HL-60 (cell line): ENCODE measurements at regions not wholly inside any gene's neighbourhood (a gene's known extent, or its start where the extent isn't known, plus 50 kb on each side); places are given as distances from the start of the nearest gene placed in this dataset.

Source experiments
- DNase-seq, 2 experiments: peaks; one replicate each; pipeline ENCODE4 v3.0.0-alpha.2; 2010 to 2020; ENCODE audit warnings: low read depth in 1 of 2, low spot score in 1 of 2
- H3K27ac ChIP-seq: fragments of 250-450 bp; sonication (Bioruptor Pico); replicated peaks from 2 replicates; pipeline ENCODE4 v1.5.1; 2020; ENCODE audit warnings: mild to moderate bottlenecking, moderate library complexity
- H3K27me3 ChIP-seq: fragments of 250-450 bp; sonication (Bioruptor Pico); 2 replicates; pipeline ENCODE4 v1.5.1; 2021; ENCODE audit warnings: mild to moderate bottlenecking, moderate library complexity; ENCODE audit not compliant: insufficient read depth, poor library complexity, severe bottlenecking
- H3K4me3 ChIP-seq: replicated peaks from 2 replicates; pipeline ENCODE4 v1.5.1; 2011; ENCODE audit warnings: mild to moderate bottlenecking, control low read depth, low read length; ENCODE audit not compliant: insufficient read depth
- GABPA ChIP-seq: IDR thresholded peaks from 2 replicates; pipeline ENCODE4 v1.6.1; 2012; ENCODE audit warnings: low read depth
- POLR2AphosphoS5 ChIP-seq: IDR thresholded peaks from 2 replicates; pipeline ENCODE4 v1.6.1; 2012; ENCODE audit warnings: low read depth
- SPI1 ChIP-seq: IDR thresholded peaks from 2 replicates; pipeline ENCODE4 v1.6.1; 2012; ENCODE audit warnings: low read depth, mild to moderate bottlenecking, borderline replicate concordance
- TF ChIP-seq, protein P1 (sequence below): IDR thresholded peaks from 2 replicates; pipeline ENCODE4 v1.6.1; 2012; ENCODE audit warnings: low read depth; ENCODE audit not compliant: insufficient replicate concordance
- TF ChIP-seq, protein P2 (sequence below): IDR thresholded peaks from one replicate; pipeline ENCODE4 v1.5.1; 2011; ENCODE audit warnings: low read length, control low read depth, inconsistent platforms; ENCODE audit not compliant: insufficient read depth

DNA sequence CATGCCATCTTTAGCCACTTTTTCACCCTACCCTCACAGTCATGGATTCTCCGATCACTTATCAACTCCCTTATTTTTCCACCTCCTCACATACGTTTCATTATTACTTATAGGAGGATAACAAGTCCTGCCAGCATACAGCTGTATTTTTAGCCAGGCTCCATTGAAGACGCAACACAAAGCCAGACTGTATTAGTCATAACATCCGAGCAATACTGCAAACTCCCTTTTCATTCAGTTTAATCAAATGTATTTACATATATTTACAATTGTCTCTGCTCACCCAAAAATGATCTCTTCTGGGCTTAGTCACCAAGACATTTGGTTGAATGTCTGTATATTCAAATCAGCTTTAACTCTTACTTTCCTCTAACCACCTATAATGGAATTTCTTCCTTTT, 126.4 kb upstream of the PRLR start:
- TF ChIP-seq, protein P1, sequence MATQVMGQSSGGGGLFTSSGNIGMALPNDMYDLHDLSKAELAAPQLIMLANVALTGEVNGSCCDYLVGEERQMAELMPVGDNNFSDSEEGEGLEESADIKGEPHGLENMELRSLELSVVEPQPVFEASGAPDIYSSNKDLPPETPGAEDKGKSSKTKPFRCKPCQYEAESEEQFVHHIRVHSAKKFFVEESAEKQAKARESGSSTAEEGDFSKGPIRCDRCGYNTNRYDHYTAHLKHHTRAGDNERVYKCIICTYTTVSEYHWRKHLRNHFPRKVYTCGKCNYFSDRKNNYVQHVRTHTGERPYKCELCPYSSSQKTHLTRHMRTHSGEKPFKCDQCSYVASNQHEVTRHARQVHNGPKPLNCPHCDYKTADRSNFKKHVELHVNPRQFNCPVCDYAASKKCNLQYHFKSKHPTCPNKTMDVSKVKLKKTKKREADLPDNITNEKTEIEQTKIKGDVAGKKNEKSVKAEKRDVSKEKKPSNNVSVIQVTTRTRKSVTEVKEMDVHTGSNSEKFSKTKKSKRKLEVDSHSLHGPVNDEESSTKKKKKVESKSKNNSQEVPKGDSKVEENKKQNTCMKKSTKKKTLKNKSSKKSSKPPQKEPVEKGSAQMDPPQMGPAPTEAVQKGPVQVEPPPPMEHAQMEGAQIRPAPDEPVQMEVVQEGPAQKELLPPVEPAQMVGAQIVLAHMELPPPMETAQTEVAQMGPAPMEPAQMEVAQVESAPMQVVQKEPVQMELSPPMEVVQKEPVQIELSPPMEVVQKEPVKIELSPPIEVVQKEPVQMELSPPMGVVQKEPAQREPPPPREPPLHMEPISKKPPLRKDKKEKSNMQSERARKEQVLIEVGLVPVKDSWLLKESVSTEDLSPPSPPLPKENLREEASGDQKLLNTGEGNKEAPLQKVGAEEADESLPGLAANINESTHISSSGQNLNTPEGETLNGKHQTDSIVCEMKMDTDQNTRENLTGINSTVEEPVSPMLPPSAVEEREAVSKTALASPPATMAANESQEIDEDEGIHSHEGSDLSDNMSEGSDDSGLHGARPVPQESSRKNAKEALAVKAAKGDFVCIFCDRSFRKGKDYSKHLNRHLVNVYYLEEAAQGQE: no peak
- TF ChIP-seq, protein P2, sequence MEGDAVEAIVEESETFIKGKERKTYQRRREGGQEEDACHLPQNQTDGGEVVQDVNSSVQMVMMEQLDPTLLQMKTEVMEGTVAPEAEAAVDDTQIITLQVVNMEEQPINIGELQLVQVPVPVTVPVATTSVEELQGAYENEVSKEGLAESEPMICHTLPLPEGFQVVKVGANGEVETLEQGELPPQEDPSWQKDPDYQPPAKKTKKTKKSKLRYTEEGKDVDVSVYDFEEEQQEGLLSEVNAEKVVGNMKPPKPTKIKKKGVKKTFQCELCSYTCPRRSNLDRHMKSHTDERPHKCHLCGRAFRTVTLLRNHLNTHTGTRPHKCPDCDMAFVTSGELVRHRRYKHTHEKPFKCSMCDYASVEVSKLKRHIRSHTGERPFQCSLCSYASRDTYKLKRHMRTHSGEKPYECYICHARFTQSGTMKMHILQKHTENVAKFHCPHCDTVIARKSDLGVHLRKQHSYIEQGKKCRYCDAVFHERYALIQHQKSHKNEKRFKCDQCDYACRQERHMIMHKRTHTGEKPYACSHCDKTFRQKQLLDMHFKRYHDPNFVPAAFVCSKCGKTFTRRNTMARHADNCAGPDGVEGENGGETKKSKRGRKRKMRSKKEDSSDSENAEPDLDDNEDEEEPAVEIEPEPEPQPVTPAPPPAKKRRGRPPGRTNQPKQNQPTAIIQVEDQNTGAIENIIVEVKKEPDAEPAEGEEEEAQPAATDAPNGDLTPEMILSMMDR: no peak
- TF ChIP-seq GABPA (no peak), POLR2AphosphoS5 (no peak), SPI1 (no peak)
- Histone ChIP-seq H3K27me3 (no peaks in the 10 kb centered on the region), H3K4me3 (no peak overlapping the region), H3K27ac (no peak overlapping the region)
- no peak for DNase-seq

DNA sequence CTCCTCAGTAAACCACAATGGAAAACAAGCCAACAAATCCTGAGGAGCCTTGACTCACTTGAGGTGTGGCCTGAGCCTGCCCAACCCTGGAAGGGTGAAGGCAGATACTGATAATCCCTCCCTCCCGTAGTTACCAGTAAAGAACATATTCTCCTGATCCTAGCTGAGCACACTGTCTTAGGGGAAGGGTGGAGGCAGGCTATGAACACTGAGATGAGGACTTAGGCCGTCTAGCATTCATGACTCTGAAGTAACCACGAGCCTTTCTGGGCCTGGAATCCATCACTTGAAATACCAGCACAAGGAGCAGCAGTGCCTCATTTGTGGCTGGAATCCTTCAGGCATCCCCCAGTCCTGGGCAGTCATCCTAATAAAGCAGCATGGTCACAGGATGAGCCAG, 124.5 kb upstream of the PRLR start:
- Histone ChIP-seq H3K27me3 (no peaks in the 10 kb centered on the region), H3K27ac (no peak overlapping the region), H3K4me3 (no peak overlapping the region)
- no peak for DNase-seq
- TF ChIP-seq POLR2AphosphoS5: no peak
- TF ChIP-seq SPI1: no peak
- TF ChIP-seq, protein P2: no peak
- TF ChIP-seq, protein P1: no peak
- TF ChIP-seq GABPA: no peak

DNA sequence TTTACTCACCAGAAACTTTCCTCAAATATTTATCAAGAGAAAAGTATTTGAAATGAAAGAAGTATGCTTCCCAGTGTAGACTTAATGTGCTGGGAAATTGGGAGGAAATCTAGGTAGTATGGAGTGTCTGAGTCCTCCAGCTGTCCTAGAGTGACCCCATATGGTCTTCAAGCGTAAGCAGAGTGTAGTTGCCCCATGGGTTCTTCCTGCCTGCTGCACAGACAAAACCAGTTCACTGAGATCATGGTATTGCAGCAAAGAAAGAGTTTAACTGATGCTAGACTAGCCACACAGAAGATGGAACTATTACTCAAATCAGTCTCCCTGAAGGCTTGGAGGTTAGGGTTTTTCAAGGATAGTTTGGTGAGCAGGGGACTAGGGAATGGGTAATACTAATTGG, 114.9 kb upstream of the PRLR start:
- H3K27me3 ChIP-seq: no peaks in the 10 kb centered on the region
- DNase-seq: no peak
- no peak overlapping the region for H3K27ac ChIP-seq
- H3K4me3 ChIP-seq: no peak overlapping the region
- no peak for TF ChIP-seq SPI1
- no peak for TF ChIP-seq POLR2AphosphoS5
- TF ChIP-seq, protein P2: no peak
- TF ChIP-seq GABPA: no peak
- TF ChIP-seq, protein P1: no peak
